ENCODE measurements at regions not wholly inside any gene's neighbourhood (a gene's known extent, or its start where the extent isn't known, plus 50 kb on each side); places are given as distances from the start of the nearest gene placed in this dataset.

DNA sequence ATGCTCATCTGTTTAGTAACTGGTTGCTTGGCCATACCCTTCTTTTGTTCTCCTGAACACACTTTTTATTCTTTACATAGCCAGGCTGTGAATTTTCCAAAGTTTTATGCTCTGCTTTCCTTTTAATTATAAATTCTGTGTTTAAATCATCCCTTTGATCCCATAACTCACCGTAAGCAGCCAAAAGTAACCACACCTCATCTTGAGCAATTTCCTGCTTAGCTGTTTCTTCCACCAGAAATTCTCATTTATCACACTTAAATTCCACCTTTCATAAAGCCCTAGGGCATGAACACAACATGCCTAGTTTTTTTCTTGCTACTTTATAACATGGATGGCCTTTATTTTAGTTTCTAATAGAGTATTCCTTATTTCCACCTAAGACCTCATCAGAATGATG, 510.7 kb downstream of the C12orf50 start:
- Histone ChIP-seq H3K4me3 (ENCODE audit: control extremely low read depth in 1 of 5, extremely low read depth in 1 of 5, insufficient read depth in 1 of 5, low read depth in 2 of 5, low read length in 4 of 5) (no peak overlapping the region), H4K20me1 (ENCODE audit: control insufficient read depth, insufficient read depth, low read length, poor library complexity, severe bottlenecking) (no peaks in the 10 kb centered on the region), H3K9ac (ENCODE audit: low read length) (no peak overlapping the region), H3K36me3 (replicated peaks in 1 of 2; ENCODE audit: control extremely low read depth in 1 of 2, control insufficient read depth in 1 of 2, extremely low read depth in 1 of 2, insufficient read depth in 2 of 2, low read length in 1 of 2) (no peaks in the 10 kb centered on the region), H3K4me2 (replicated peaks; ENCODE audit: low read depth, low read length, poor library complexity, severe bottlenecking) (no peak overlapping the region), H3K27ac (ENCODE audit: low read length in 2 of 2) (no peak overlapping the region), H3K27me3 (replicated peaks in 1 of 4; ENCODE audit: control extremely low read depth in 1 of 4, control insufficient read depth in 3 of 4, insufficient read depth in 4 of 4, low read length in 3 of 4) (no peaks in the 10 kb centered on the region), H3K79me2 (ENCODE audit: control insufficient read depth, insufficient read depth, low read length) (no peaks in the 10 kb centered on the region), H3K9me3 (ENCODE audit: control extremely low read depth in 1 of 3, control insufficient read depth in 2 of 3, insufficient read depth in 1 of 3, low read length in 2 of 3) (no peaks in the 10 kb centered on the region), H3K4me1 (ENCODE audit: control insufficient read depth in 2 of 2, insufficient read depth in 2 of 2, low read length in 2 of 2) (no peaks in the 10 kb centered on the region), H2AFZ (ENCODE audit: insufficient read depth, low read depth, low read length, poor library complexity, severe bottlenecking) (no peak overlapping the region)
- no peak overlapping the region for H3K4me3 Mint-ChIP-seq
- POLR2A ChIA-PET: no interaction called here
- no peak overlapping the region for H3K27ac Mint-ChIP-seq
- 57% methylated on average over 1 of the region's 1 CpG for WGBS (ENCODE audit: insufficient coverage)
- no peaks in the 10 kb centered on the region for H3K4me1 Mint-ChIP-seq
- H3K9me3 Mint-ChIP-seq (ENCODE audit: insufficient read depth): no peaks in the 10 kb centered on the region
- no peak for DNase-seq
- no peak for ATAC-seq (ENCODE audit: low read depth)
- no peaks in the 10 kb centered on the region for H3K27me3 Mint-ChIP-seq
- intact Hi-C loops (cut with micrococcal nuclease): no loop called here
- CTCF ChIA-PET: no interaction called here
- TF ChIP-seq, protein P1, sequence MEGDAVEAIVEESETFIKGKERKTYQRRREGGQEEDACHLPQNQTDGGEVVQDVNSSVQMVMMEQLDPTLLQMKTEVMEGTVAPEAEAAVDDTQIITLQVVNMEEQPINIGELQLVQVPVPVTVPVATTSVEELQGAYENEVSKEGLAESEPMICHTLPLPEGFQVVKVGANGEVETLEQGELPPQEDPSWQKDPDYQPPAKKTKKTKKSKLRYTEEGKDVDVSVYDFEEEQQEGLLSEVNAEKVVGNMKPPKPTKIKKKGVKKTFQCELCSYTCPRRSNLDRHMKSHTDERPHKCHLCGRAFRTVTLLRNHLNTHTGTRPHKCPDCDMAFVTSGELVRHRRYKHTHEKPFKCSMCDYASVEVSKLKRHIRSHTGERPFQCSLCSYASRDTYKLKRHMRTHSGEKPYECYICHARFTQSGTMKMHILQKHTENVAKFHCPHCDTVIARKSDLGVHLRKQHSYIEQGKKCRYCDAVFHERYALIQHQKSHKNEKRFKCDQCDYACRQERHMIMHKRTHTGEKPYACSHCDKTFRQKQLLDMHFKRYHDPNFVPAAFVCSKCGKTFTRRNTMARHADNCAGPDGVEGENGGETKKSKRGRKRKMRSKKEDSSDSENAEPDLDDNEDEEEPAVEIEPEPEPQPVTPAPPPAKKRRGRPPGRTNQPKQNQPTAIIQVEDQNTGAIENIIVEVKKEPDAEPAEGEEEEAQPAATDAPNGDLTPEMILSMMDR (IDR thresholded peaks at IDR 0.05): no peak
- no peak for TF ChIP-seq EZH2 (IDR thresholded peaks at IDR 0.05; ENCODE audit: borderline replicate concordance, insufficient read depth, low read depth, low read length, poor library complexity, severe bottlenecking)

DNA sequence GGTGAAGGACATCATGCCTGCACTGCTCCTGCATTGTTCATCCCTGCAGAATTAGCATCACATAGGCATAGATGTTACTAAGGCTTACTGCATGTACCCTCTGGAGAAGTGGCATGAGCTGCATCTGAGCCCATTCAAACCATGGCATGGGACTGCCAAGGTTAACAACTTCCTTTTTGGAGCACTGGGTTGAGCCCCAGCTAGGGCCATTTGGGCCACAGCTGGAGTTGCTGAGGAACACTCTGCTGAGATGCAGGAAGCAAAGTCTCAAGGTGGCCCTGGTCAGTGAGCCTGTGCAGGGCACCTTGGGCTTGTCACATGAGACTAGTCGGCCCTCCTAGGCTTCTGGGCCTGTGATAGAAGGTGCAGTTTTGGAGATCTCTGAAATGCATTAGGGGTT, 511.2 kb downstream of the C12orf50 start:
- H4K20me1 ChIP-seq (ENCODE audit: control insufficient read depth, insufficient read depth, low read length, poor library complexity, severe bottlenecking): no peaks in the 10 kb centered on the region
- H3K27ac ChIP-seq (ENCODE audit: low read length in 2 of 2): no peak overlapping the region
- no peak overlapping the region for H3K4me3 ChIP-seq (ENCODE audit: control extremely low read depth in 1 of 5, extremely low read depth in 1 of 5, insufficient read depth in 1 of 5, low read depth in 2 of 5, low read length in 4 of 5)
- TF ChIP-seq, protein P1 (IDR thresholded peaks at IDR 0.05): no peak
- TF ChIP-seq EZH2 (IDR thresholded peaks at IDR 0.05; ENCODE audit: borderline replicate concordance, insufficient read depth, low read depth, low read length, poor library complexity, severe bottlenecking): no peak
- DNase-seq (no peak), ATAC-seq (ENCODE audit: low read depth) (no peak)
- H3K9ac ChIP-seq (ENCODE audit: low read length): no peak overlapping the region
- ChIA-PET POLR2A (no interaction called here), CTCF (no interaction called here)
- Mint-ChIP-seq H3K27ac (no peak overlapping the region), H3K27me3 (no peaks in the 10 kb centered on the region), H3K4me3 (no peak overlapping the region), H3K4me1 (no peaks in the 10 kb centered on the region), H3K9me3 (ENCODE audit: insufficient read depth) (no peaks in the 10 kb centered on the region)
- H3K27me3 ChIP-seq (replicated peaks in 1 of 4; ENCODE audit: control extremely low read depth in 1 of 4, control insufficient read depth in 3 of 4, insufficient read depth in 4 of 4, low read length in 3 of 4): no peaks in the 10 kb centered on the region
- no peak overlapping the region for H3K4me2 ChIP-seq (replicated peaks; ENCODE audit: low read depth, low read length, poor library complexity, severe bottlenecking)
- 67% methylated on average over 1 of the region's 1 CpG for WGBS (ENCODE audit: insufficient coverage)
- no peaks in the 10 kb centered on the region for H3K9me3 ChIP-seq (ENCODE audit: control extremely low read depth in 1 of 3, control insufficient read depth in 2 of 3, insufficient read depth in 1 of 3, low read length in 2 of 3)
- H3K4me1 ChIP-seq (ENCODE audit: control insufficient read depth in 2 of 2, insufficient read depth in 2 of 2, low read length in 2 of 2): no peaks in the 10 kb centered on the region
- H3K36me3 ChIP-seq (replicated peaks in 1 of 2; ENCODE audit: control extremely low read depth in 1 of 2, control insufficient read depth in 1 of 2, extremely low read depth in 1 of 2, insufficient read depth in 2 of 2, low read length in 1 of 2): no peaks in the 10 kb centered on the region
- no peak overlapping the region for H2AFZ ChIP-seq (ENCODE audit: insufficient read depth, low read depth, low read length, poor library complexity, severe bottlenecking)
- no peaks in the 10 kb centered on the region for H3K79me2 ChIP-seq (ENCODE audit: control insufficient read depth, insufficient read depth, low read length)
- intact Hi-C loops (cut with micrococcal nuclease): no loop called here

Data from B cell (primary cell).